HFFc6 (cell line): ENCODE measurements at regions not wholly inside any gene's neighbourhood (a gene's known extent, or its start where the extent isn't known, plus 50 kb on each side); places are given as distances from the start of the nearest gene placed in this dataset.

ENCODE experiments used
- DNase-seq: peaks from one replicate; pipeline ENCODE4 v3.0.0-alpha.2; 2018
- H3K27ac Mint-ChIP-seq: 2 replicates; pipeline ENCODE4 v1.8.0; 2020; ENCODE audit warnings: mild to moderate bottlenecking, mixed read lengths
- H3K27me3 Mint-ChIP-seq: 2 replicates; pipeline ENCODE4 v1.8.0; 2021; ENCODE audit warnings: mild to moderate bottlenecking, moderate library complexity, mixed read lengths; ENCODE audit not compliant: insufficient read depth
- H3K36me3 Mint-ChIP-seq: 2 replicates; pipeline ENCODE4 v1.8.0; 2021; ENCODE audit warnings: low read depth, mixed read lengths
- H3K4me1 Mint-ChIP-seq: 2 replicates; pipeline ENCODE4 v1.8.0; 2020; ENCODE audit warnings: low read depth, mixed read lengths
- H3K4me3 Mint-ChIP-seq: 2 replicates; pipeline ENCODE4 v1.8.0; 2020; ENCODE audit warnings: mild to moderate bottlenecking, moderate library complexity, mixed read lengths
- H3K9me3 Mint-ChIP-seq: 2 replicates; pipeline ENCODE4 v1.8.0; 2020; ENCODE audit warnings: mild to moderate bottlenecking, mixed read lengths
- TF ChIP-seq, protein P1 (sequence below): fragments of 200-600 bp; sonication (generic); IDR thresholded peaks from 2 replicates; pipeline ENCODE4 v1.5.0; 2021; ENCODE audit warnings: antibody characterized with exemption, mild to moderate bottlenecking

DNA sequence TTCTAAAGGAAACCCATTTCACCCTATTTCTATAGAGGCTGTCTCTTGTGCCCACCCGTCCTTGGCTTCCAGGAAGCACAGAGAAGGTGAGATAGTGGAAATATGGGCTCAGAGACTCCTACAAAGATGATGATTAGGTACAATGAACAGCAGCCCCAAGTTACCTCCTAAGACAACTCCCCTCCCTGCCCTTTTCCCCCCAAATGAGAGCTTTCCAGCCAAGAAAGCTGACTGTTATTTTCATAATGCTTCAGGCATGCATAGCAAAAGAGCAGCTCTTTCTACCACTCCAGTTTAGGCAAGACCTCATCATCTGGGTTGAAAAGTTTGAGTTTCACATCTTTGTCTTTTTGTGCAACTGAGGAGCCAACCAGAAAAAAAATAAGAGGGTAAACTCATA, 248.8 kb upstream of the ADAMTS9 start:
- Mint-ChIP-seq H3K27ac (no peak overlapping the region), H3K9me3 (peaks cover 51% of the 10 kb centered on the region), H3K4me1 (no peaks in the 10 kb centered on the region), H3K27me3 (peaks cover 7% of the 10 kb centered on the region; the same call in 1 of the 2 replicates), H3K36me3 (no peaks in the 10 kb centered on the region), H3K4me3 (no peak overlapping the region)
- TF ChIP-seq, protein P1, sequence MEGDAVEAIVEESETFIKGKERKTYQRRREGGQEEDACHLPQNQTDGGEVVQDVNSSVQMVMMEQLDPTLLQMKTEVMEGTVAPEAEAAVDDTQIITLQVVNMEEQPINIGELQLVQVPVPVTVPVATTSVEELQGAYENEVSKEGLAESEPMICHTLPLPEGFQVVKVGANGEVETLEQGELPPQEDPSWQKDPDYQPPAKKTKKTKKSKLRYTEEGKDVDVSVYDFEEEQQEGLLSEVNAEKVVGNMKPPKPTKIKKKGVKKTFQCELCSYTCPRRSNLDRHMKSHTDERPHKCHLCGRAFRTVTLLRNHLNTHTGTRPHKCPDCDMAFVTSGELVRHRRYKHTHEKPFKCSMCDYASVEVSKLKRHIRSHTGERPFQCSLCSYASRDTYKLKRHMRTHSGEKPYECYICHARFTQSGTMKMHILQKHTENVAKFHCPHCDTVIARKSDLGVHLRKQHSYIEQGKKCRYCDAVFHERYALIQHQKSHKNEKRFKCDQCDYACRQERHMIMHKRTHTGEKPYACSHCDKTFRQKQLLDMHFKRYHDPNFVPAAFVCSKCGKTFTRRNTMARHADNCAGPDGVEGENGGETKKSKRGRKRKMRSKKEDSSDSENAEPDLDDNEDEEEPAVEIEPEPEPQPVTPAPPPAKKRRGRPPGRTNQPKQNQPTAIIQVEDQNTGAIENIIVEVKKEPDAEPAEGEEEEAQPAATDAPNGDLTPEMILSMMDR, result no peak
- DNase-seq, result no peak

- H3K27me3 Mint-ChIP-seq, result peaks cover 7% of the 10 kb centered on the region; the same call in 1 of the 2 replicates
- H3K9me3 Mint-ChIP-seq, result peaks cover 50% of the 10 kb centered on the region
- TF ChIP-seq, protein P1, result no peak
- no peaks in the 10 kb centered on the region for H3K36me3 Mint-ChIP-seq
- H3K27ac Mint-ChIP-seq, result no peak overlapping the region
- no peak for DNase-seq
- H3K4me3 Mint-ChIP-seq, result no peak overlapping the region
- H3K4me1 Mint-ChIP-seq, result no peaks in the 10 kb centered on the region
Observed at GRCh38 chr3:64935971-64936370, 248.2 kb upstream of the ADAMTS9 start.

DNA sequence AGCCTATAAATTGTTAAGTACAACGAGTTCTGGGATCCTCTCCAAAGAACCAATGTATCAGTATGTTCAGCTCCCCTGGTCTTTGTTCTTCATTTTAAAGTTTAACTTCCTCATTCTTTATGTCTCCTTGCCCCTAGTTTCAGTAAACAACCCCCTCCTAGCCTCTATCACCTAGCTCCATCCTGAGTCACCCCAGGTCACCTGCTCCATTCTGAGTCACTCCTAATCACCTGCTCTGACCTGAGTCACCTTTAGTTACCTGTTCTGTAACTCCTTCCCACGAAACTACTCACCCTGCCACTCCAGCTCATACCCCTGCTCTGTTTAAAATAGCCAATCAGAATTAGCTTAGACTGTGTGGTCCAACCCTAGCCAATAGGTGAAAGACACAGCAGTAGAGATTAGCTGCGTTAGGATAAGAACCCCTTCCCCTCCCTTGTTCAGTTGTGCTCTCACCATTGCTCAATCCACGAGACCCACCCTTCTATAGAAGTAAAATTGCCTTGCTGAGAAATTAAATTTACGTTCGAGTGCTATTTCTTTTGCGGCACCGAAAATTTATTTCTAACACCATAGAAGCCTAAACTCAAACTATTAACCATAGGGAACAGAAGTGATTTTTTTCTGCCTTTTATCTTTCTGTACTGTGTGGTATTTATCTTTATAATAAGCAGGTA, 245.0 kb upstream of the ADAMTS9 start:
- Mint-ChIP-seq H3K36me3 (no peaks in the 10 kb centered on the region), H3K4me3 (no peak overlapping the region), H3K27ac (no peak overlapping the region), H3K9me3 (peaks cover 27% of the 10 kb centered on the region), H3K27me3 (peaks cover 7% of the 10 kb centered on the region; the same call in 1 of the 2 replicates), H3K4me1 (no peaks in the 10 kb centered on the region)
- DNase-seq, result no peak
- TF ChIP-seq, protein P1, result no peak

DNA sequence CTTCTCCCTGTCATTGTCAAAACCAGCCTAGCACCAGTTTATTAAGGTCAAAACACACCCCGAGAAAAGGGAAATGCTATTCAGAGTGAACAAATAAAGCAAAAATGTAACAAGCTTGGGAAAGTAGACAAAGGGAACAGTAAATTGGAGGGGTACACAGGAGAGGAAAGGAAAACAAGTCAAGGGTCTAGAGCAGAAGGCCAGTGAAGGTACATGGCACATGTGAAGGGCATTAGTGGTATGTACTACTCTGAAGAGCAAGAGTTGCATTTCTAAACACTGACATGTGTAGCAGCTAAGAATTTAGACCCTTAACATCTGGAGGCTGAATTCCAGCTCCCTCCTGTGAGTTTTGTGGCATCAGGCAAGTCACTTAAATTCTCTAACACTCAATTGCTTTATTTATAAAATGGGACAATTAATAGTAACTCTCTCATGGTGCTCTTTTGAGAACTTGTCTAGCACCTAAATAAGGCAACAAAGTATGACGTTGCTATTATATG, 244.3 kb upstream of the ADAMTS9 start:
- Mint-ChIP-seq H3K4me1 (no peaks in the 10 kb centered on the region), H3K36me3 (no peaks in the 10 kb centered on the region), H3K27me3 (peaks cover 7% of the 10 kb centered on the region; the same call in 1 of the 2 replicates), H3K4me3 (no peak overlapping the region), H3K9me3 (peaks cover 27% of the 10 kb centered on the region), H3K27ac (no peak overlapping the region)
- DNase-seq, result no peak
- TF ChIP-seq, protein P1, result no peak

DNA sequence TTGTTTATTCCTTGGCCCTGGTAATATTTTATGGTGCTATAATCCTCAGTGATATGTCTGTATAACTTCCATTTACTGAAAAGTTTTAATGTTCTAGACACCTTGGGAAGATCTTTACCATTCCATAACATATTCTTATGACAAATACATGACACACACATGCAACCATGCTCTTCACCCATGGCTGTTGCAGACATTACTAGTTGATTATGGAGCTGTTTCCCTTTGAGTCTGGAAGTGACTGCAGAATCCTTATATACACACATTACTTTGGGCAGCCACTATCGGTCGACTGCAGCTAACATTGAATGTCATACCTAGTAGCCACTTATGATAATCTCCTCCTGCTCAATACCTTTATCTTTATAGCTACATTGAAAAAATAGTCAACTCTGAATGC, 243.1 kb upstream of the ADAMTS9 start:
- Mint-ChIP-seq H3K36me3 (no peaks in the 10 kb centered on the region), H3K4me3 (no peak overlapping the region)

More for the DNA sequence above, 243.1 kb upstream of the ADAMTS9 start:
- Mint-ChIP-seq H3K4me1 (no peaks in the 10 kb centered on the region), H3K27ac (no peak overlapping the region), H3K9me3 (peaks cover 29% of the 10 kb centered on the region), H3K27me3 (0 out of 2 replicates have a peak, but pooled peaks cover 5% of the 10 kb centered on the region)
- TF ChIP-seq, protein P1, result no peak
- no peak for DNase-seq
